ENCODE measurements at regions not wholly inside any gene's neighbourhood (a gene's known extent, or its start where the extent isn't known, plus 50 kb on each side); places are given as distances from the start of the nearest gene placed in this dataset.

DNA sequence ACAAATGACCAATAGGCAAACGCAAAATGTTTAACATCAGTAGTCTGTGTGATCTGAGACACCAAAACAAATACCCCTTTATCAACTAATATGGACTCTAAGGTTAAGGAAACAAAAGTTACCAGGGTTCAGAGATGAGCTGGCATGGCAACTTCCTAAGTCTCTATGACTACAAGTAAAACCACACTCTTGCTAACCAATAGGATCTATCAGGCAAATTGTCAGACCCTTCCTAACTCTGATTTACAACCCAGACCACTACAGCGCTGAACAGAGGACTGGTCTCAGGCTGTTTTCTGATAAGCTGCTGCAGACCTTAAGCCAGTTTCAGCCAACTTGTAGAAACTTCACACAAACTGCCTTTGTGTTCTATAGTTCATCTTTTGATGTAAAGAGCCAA is 608.0 kb downstream of the TLL1 start:
- Mint-ChIP-seq H3K4me1 (no peaks in the 10 kb centered on the region), H3K9me3 (peaks cover 0 to 20% (median 2%) of the 10 kb centered on the region in 11 donors), H3K27me3 (no peaks in the 10 kb centered on the region), H3K36me3 (no peaks in the 10 kb centered on the region), H3K4me3 (no peak overlapping the region), H3K27ac (no peak overlapping the region)
- POLR2A ChIA-PET = no interaction called here
- Histone ChIP-seq H3K4me1 (ENCODE audit: control insufficient read depth in 2 of 2, insufficient read depth in 2 of 2, low read length in 2 of 2) (no peaks in the 10 kb centered on the region), H3K4me3 (ENCODE audit: low read length) (no peak overlapping the region), H3K36me3 (ENCODE audit: control insufficient read depth in 2 of 3, insufficient read depth in 3 of 3, low read length in 3 of 3) (no peaks in the 10 kb centered on the region), H3K27me3 (ENCODE audit: control insufficient read depth in 2 of 2, insufficient read depth in 2 of 2, low read length in 2 of 2) (no peaks in the 10 kb centered on the region), H3K9me3 (ENCODE audit: control insufficient read depth in 2 of 3, low read length in 3 of 3) (no peaks in the 10 kb centered on the region), H3K27ac (ENCODE audit: low read depth, low read length) (no peak overlapping the region)
- CTCF ChIA-PET = no interaction called here
- no peak for ATAC-seq
- intact Hi-C loops (cut with micrococcal nuclease) = loop anchor here in 1 of 2 donors (10.0 kb wide), 1 partner anchor 56 kb away; no protein-coding TSS in a partner anchor
- no peak for DNase-seq

- intact Hi-C loops (cut with micrococcal nuclease) = loop anchor here in 1 of 2 donors (10.0 kb wide), 1 partner anchor 57 kb away; no protein-coding TSS in a partner anchor
- ChIA-PET CTCF (no interaction called here), POLR2A (no interaction called here)
- Mint-ChIP-seq H3K4me1 (no peaks in the 10 kb centered on the region), H3K36me3 (no peaks in the 10 kb centered on the region), H3K27ac (no peak overlapping the region), H3K27me3 (no peaks in the 10 kb centered on the region), H3K9me3 (peaks cover 0 to 20% (median 2%) of the 10 kb centered on the region in 11 donors), H3K4me3 (no peak overlapping the region)
- DNase-seq (no peak), ATAC-seq (no peak)
- H3K36me3 ChIP-seq (ENCODE audit: control insufficient read depth in 2 of 3, insufficient read depth in 3 of 3, low read length in 3 of 3) = no peaks in the 10 kb centered on the region
- H3K9me3 ChIP-seq (ENCODE audit: control insufficient read depth in 2 of 3, low read length in 3 of 3) = no peaks in the 10 kb centered on the region
- no peak overlapping the region for H3K27ac ChIP-seq (ENCODE audit: low read depth, low read length)
- H3K4me3 ChIP-seq (ENCODE audit: low read length) = no peak overlapping the region
- no peaks in the 10 kb centered on the region for H3K4me1 ChIP-seq (ENCODE audit: control insufficient read depth in 2 of 2, insufficient read depth in 2 of 2, low read length in 2 of 2)
- no peaks in the 10 kb centered on the region for H3K27me3 ChIP-seq (ENCODE audit: control insufficient read depth in 2 of 2, insufficient read depth in 2 of 2, low read length in 2 of 2)
These were observed 608.7 kb downstream of the TLL1 start for GRCh38 chr4:166481739-166482138.

DNA sequence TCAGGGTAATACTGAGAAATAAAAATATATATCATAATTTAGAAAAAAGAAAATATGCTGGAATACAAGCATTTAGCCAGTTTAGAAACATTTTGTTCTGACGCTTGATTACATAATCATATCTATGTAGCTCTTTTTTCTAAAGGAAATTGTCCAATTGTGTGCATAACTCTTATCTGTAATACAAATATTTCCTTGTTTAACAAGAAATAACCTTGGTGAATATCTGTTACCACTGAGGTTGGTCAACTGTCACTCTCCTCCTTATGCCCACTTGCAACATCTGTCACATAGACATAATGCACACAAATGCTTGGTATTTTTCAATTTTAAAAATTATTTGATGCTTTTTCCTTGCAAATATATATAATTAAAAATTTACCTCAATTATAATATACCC is 609.7 kb downstream of the TLL1 start:
- H3K36me3 Mint-ChIP-seq = no peaks in the 10 kb centered on the region
- ATAC-seq = no peak
- Histone ChIP-seq H3K27ac (ENCODE audit: low read depth, low read length) (no peak overlapping the region), H3K27me3 (ENCODE audit: control insufficient read depth in 2 of 2, insufficient read depth in 2 of 2, low read length in 2 of 2) (no peaks in the 10 kb centered on the region), H3K9me3 (ENCODE audit: control insufficient read depth in 2 of 3, low read length in 3 of 3) (no peaks in the 10 kb centered on the region), H3K4me3 (ENCODE audit: low read length) (no peak overlapping the region), H3K36me3 (ENCODE audit: control insufficient read depth in 2 of 3, insufficient read depth in 3 of 3, low read length in 3 of 3) (no peaks in the 10 kb centered on the region), H3K4me1 (ENCODE audit: control insufficient read depth in 2 of 2, insufficient read depth in 2 of 2, low read length in 2 of 2) (no peaks in the 10 kb centered on the region)
- intact Hi-C loops (cut with micrococcal nuclease) = loop anchor here in 1 of 2 donors (10.0 kb wide), 1 partner anchor 58 kb away; no protein-coding TSS in a partner anchor
- ChIA-PET POLR2A (no interaction called here), CTCF (no interaction called here)
- H3K27me3 Mint-ChIP-seq = no peaks in the 10 kb centered on the region
- H3K27ac Mint-ChIP-seq = no peak overlapping the region
- H3K4me1 Mint-ChIP-seq = no peaks in the 10 kb centered on the region
- no peak for DNase-seq
- H3K4me3 Mint-ChIP-seq = no peak overlapping the region
- peaks cover 0 to 11% (median 2%) of the 10 kb centered on the region in 11 donors for H3K9me3 Mint-ChIP-seq

GRCh38 chr4:166491635-166492034 is 618.6 kb downstream of the TLL1 start:
- no peaks in the 10 kb centered on the region for H3K36me3 ChIP-seq (ENCODE audit: control insufficient read depth in 2 of 3, insufficient read depth in 3 of 3, low read length in 3 of 3)
- intact Hi-C loops (cut with micrococcal nuclease) = no loop called here
- no peaks in the 10 kb centered on the region for H3K27me3 ChIP-seq (ENCODE audit: control insufficient read depth in 2 of 2, insufficient read depth in 2 of 2, low read length in 2 of 2)
- no peak for DNase-seq
- Mint-ChIP-seq H3K9me3 (peaks cover 0 to 11% (median 1%) of the 10 kb centered on the region in 11 donors), H3K27ac (no peak overlapping the region), H3K4me3 (no peak overlapping the region), H3K4me1 (no peaks in the 10 kb centered on the region), H3K36me3 (no peaks in the 10 kb centered on the region), H3K27me3 (no peaks in the 10 kb centered on the region)
- CTCF ChIA-PET = no interaction called here
- H3K27ac ChIP-seq (ENCODE audit: low read depth, low read length) = no peak overlapping the region
- H3K4me3 ChIP-seq (ENCODE audit: low read length) = no peak overlapping the region
- H3K4me1 ChIP-seq (ENCODE audit: control insufficient read depth in 2 of 2, insufficient read depth in 2 of 2, low read length in 2 of 2) = no peaks in the 10 kb centered on the region
- H3K9me3 ChIP-seq (ENCODE audit: control insufficient read depth in 2 of 3, low read length in 3 of 3) = no peaks in the 10 kb centered on the region
- POLR2A ChIA-PET = no interaction called here
- no peak for ATAC-seq

DNA sequence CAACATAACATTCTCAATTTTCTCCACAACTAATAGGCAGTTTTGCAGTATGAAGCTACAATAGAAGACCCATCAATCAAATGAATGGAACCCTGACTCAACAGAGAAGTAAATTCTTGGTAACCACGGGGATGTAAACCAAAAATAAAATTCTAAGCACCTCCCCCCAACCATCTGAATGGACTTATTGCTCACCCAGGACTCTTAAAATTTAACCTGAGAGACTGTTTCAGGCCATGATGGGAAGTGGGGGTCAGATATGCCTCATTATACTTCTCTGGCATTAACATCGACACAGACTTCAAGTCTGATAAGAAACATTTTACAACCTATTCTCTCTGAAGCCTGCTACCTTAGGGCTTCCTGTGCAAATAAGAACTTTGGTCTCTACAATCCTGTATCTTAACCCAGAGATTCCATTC is 620.9 kb downstream of the TLL1 start:
- DNase-seq (no peak), ATAC-seq (no peak)
- Mint-ChIP-seq H3K36me3 (no peaks in the 10 kb centered on the region), H3K4me1 (no peaks in the 10 kb centered on the region), H3K27ac (no peak overlapping the region), H3K9me3 (peaks cover 0 to 11% (median 1%) of the 10 kb centered on the region in 11 donors), H3K27me3 (no peaks in the 10 kb centered on the region), H3K4me3 (no peak overlapping the region)
- ChIA-PET CTCF (no interaction called here), POLR2A (no interaction called here)
- Histone ChIP-seq H3K9me3 (ENCODE audit: control insufficient read depth in 2 of 3, low read length in 3 of 3) (no peaks in the 10 kb centered on the region), H3K36me3 (ENCODE audit: control insufficient read depth in 2 of 3, insufficient read depth in 3 of 3, low read length in 3 of 3) (no peaks in the 10 kb centered on the region), H3K27me3 (ENCODE audit: control insufficient read depth in 2 of 2, insufficient read depth in 2 of 2, low read length in 2 of 2) (no peaks in the 10 kb centered on the region), H3K4me1 (ENCODE audit: control insufficient read depth in 2 of 2, insufficient read depth in 2 of 2, low read length in 2 of 2) (no peaks in the 10 kb centered on the region), H3K27ac (ENCODE audit: low read depth, low read length) (no peak overlapping the region), H3K4me3 (ENCODE audit: low read length) (no peak overlapping the region)
- intact Hi-C loops (cut with micrococcal nuclease) = no loop called here

DNA sequence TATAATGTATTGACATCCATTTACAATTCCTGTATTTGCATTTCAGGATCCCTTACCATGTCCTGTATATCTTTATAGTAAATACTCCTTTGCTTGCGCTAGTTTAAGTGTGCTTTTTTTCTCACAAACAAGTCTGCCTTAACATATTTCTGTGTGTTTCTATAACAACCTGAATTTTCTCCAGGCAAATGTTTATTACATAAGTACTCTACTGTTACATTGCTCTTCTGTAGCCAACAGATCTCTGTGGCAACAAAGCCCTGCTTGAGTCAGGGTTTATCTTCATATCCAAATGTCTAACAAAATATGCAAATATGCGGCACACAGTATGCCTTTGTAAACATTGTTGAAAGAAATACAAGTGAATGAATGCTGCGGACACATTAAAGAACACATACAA is 625.5 kb downstream of the TLL1 start:
- H3K4me3 Mint-ChIP-seq = no peak overlapping the region
- no peaks in the 10 kb centered on the region for H3K4me1 Mint-ChIP-seq
- Histone ChIP-seq H3K4me3 (ENCODE audit: low read length) (no peak overlapping the region), H3K36me3 (ENCODE audit: control insufficient read depth in 2 of 3, insufficient read depth in 3 of 3, low read length in 3 of 3) (no peaks in the 10 kb centered on the region), H3K27ac (ENCODE audit: low read depth, low read length) (no peak overlapping the region), H3K4me1 (ENCODE audit: control insufficient read depth in 2 of 2, insufficient read depth in 2 of 2, low read length in 2 of 2) (no peaks in the 10 kb centered on the region), H3K9me3 (ENCODE audit: control insufficient read depth in 2 of 3, low read length in 3 of 3) (no peaks in the 10 kb centered on the region), H3K27me3 (ENCODE audit: control insufficient read depth in 2 of 2, insufficient read depth in 2 of 2, low read length in 2 of 2) (no peaks in the 10 kb centered on the region)
- intact Hi-C loops (cut with micrococcal nuclease) = no loop called here
- POLR2A ChIA-PET = no interaction called here
- CTCF ChIA-PET = no interaction called here
- peaks cover 0 to 29% (median 9%) of the 10 kb centered on the region in 11 donors for H3K9me3 Mint-ChIP-seq
- ATAC-seq (no peak), DNase-seq (no peak)
- no peak overlapping the region for H3K27ac Mint-ChIP-seq
- no peaks in the 10 kb centered on the region for H3K27me3 Mint-ChIP-seq
- no peaks in the 10 kb centered on the region for H3K36me3 Mint-ChIP-seq

DNA sequence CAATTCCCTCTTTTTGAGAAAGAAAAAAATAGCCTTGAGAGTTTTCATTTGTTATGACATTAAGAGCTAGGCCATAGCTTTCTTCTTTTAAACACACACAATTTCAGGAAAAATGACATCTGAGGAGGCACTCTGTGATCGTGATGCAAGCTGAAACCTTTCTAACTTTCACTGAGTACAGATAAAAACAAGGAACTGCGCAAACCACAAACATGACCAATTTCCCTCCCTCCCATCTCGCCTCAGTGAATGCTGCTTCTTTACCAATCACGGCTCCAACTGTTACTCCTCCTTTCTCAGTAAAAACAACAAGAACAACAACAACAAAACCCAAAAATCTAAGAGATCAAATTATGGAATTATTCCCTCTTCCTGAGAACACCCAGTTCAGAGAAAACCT is 626.8 kb downstream of the TLL1 start:
- H3K36me3 ChIP-seq (ENCODE audit: control insufficient read depth in 2 of 3, insufficient read depth in 3 of 3, low read length in 3 of 3) = no peaks in the 10 kb centered on the region
- no peaks in the 10 kb centered on the region for H3K27me3 ChIP-seq (ENCODE audit: control insufficient read depth in 2 of 2, insufficient read depth in 2 of 2, low read length in 2 of 2)
- Mint-ChIP-seq H3K9me3 (peaks cover 0 to 29% (median 6%) of the 10 kb centered on the region in 11 donors), H3K36me3 (no peaks in the 10 kb centered on the region), H3K27ac (no peak overlapping the region), H3K4me3 (no peak overlapping the region), H3K27me3 (no peaks in the 10 kb centered on the region), H3K4me1 (no peaks in the 10 kb centered on the region)
- intact Hi-C loops (cut with micrococcal nuclease) = no loop called here
- CTCF ChIA-PET = no interaction called here
- POLR2A ChIA-PET = no interaction called here
- H3K4me3 ChIP-seq (ENCODE audit: low read length) = no peak overlapping the region
- no peaks in the 10 kb centered on the region for H3K4me1 ChIP-seq (ENCODE audit: control insufficient read depth in 2 of 2, insufficient read depth in 2 of 2, low read length in 2 of 2)
- H3K9me3 ChIP-seq (ENCODE audit: control insufficient read depth in 2 of 3, low read length in 3 of 3) = no peaks in the 10 kb centered on the region
- ATAC-seq = no peak
- DNase-seq = no peak
- no peak overlapping the region for H3K27ac ChIP-seq (ENCODE audit: low read depth, low read length)

Measured in naive thymus-derived CD4-positive, alpha-beta T cell (primary cell).